H1 (cell line): ENCODE measurements at regions not wholly inside any gene's neighbourhood (a gene's known extent, or its start where the extent isn't known, plus 50 kb on each side); places are given as distances from the start of the nearest gene placed in this dataset.
"Not testable (repeated sequence)": the region's sequence is repeated elsewhere in the genome, so short reads cannot be mapped to it uniquely, and the experiment has no call there.

ENCODE experiments used
- BACH1 ChIP-seq: IDR thresholded peaks from 2 replicates; pipeline ENCODE4 v1.6.1; 2012; ENCODE audit warnings: low read length, improper control_type of control experiment
- CREB1 ChIP-seq: IDR thresholded peaks from 2 replicates; pipeline ENCODE4 v1.6.1; 2012; ENCODE audit warnings: inconsistent platforms
- FOSL1 ChIP-seq: IDR thresholded peaks from 2 replicates; pipeline ENCODE4 v1.6.1; 2011; ENCODE audit warnings: mild to moderate bottlenecking, low read depth, low read length, moderate library complexity; ENCODE audit not compliant: insufficient read depth
- KDM5A ChIP-seq: fragments of 200-600 bp; IDR thresholded peaks from 2 replicates; pipeline ENCODE4 v1.7.1; 2012; ENCODE audit warnings: mild to moderate bottlenecking, low read length, inconsistent platforms, mixed read lengths
- TF ChIP-seq, protein P1 (sequence below): IDR thresholded peaks from 2 replicates; pipeline ENCODE4 v1.6.1; 2011; ENCODE audit warnings: low read depth, mild to moderate bottlenecking, low read length; ENCODE audit not compliant: insufficient read depth
- TF ChIP-seq, protein P2 (sequence below), 3 experiments: IDR thresholded peaks; 1 replicate in 2 of 3; 2 replicates in 1 of 3; pipeline versions ENCODE4 v1.5.1 to v1.6.1; 2011; ENCODE audit warnings: low read length in 3 of 3, mild to moderate bottlenecking in 3 of 3, inconsistent platforms in 2 of 3, low read depth in 1 of 3, moderate library complexity in 1 of 3; ENCODE audit not compliant: insufficient read depth in 1 of 3; ENCODE audit errors: control extremely low read depth in 1 of 3

DNA sequence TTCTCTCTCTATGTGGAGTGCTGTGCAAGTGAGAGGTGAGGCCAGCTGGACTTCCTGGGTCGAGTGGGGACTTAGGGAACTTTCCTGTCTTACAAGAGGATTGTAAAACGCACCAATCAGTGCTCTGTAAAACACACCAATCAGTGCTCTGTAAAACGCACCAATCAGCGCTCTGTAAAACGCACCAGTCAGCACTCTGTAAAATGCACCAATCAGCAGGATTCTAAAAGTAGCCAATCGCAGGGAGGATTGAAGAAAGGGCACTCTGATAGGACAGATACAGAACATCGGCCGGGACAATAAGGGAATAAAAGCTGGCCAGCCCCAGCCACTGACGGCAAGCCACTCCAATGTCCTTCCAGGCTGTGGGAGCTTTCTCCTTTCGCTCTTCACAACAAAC is 52.0 kb upstream of the PTCH1 start:
- not testable (repeated sequence) for TF ChIP-seq CREB1, KDM5A, BACH1, FOSL1
- TF ChIP-seq, protein P1, sequence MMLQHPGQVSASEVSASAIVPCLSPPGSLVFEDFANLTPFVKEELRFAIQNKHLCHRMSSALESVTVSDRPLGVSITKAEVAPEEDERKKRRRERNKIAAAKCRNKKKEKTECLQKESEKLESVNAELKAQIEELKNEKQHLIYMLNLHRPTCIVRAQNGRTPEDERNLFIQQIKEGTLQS: not testable (repeated sequence)
- TF ChIP-seq, protein P2, sequence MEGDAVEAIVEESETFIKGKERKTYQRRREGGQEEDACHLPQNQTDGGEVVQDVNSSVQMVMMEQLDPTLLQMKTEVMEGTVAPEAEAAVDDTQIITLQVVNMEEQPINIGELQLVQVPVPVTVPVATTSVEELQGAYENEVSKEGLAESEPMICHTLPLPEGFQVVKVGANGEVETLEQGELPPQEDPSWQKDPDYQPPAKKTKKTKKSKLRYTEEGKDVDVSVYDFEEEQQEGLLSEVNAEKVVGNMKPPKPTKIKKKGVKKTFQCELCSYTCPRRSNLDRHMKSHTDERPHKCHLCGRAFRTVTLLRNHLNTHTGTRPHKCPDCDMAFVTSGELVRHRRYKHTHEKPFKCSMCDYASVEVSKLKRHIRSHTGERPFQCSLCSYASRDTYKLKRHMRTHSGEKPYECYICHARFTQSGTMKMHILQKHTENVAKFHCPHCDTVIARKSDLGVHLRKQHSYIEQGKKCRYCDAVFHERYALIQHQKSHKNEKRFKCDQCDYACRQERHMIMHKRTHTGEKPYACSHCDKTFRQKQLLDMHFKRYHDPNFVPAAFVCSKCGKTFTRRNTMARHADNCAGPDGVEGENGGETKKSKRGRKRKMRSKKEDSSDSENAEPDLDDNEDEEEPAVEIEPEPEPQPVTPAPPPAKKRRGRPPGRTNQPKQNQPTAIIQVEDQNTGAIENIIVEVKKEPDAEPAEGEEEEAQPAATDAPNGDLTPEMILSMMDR (IDR thresholded peaks at IDR 0.05; ENCODE audit: control extremely low read depth in 1 of 3, insufficient read depth in 1 of 3, low read depth in 1 of 3, low read length in 3 of 3): not testable (repeated sequence)
